HCT116 (cell line): ENCODE measurements at regions not wholly inside any gene's neighbourhood (a gene's known extent, or its start where the extent isn't known, plus 50 kb on each side); places are given as distances from the start of the nearest gene placed in this dataset.

Source experiments
- ATAC-seq: fragments of 200-7000 bp; cut with Tn5 transposase; 2 replicates; pipeline ENCODE4 v1.9.1; 2020; ENCODE audit warnings: mild to moderate bottlenecking, moderate library complexity
- BruUV-seq: library from RNA; stranded (reverse); fragments of 400-500 nt; replicated peaks from 2 replicates; lab custom pipeline; 2021; lab: Mats Ljungman, UMichigan
- CTCF ChIA-PET: fragments of 300-600 bp; sonication (Branson Sonifier 250); formaldehyde crosslinking; loops from one replicate; lab custom pipeline; 2021; ENCODE audit warnings: antibody characterized with exemption; lab: Charles Lee
- POLR2A ChIA-PET: fragments of 300-600, 350-600 bp; sonication (Branson Sonifier 250); formaldehyde crosslinking; loops from one replicate; lab custom pipeline; 2021; ENCODE audit warnings: antibody characterized with exemption; lab: Charles Lee
- RAD21 ChIA-PET, 2 experiments: fragments of 300-600 bp; sonication (Branson Sonifier 250); formaldehyde crosslinking; loops; one replicate each; lab custom pipeline; 2023; ENCODE audit warnings: low total read pairs in 2 of 2; ENCODE audit not compliant: uncharacterized antibody in 2 of 2, unreplicated experiment in 2 of 2, low non-redundant PET in 1 of 2; lab: Charles Lee
- DNase-seq: peaks from one replicate; pipeline ENCODE4 v3.0.0-alpha.2; 2010; ENCODE audit warnings: low read depth, low spot score
- H2AFZ ChIP-seq: fragments of 200-600 bp; shearing (Covaris generic), sonication (generic); 2 replicates; pipeline ENCODE4 v1.6.1; 2017; ENCODE audit warnings: low read depth, mixed run types, mixed read lengths, antibody characterized with exemption, low read length; ENCODE audit not compliant: poor library complexity, severe bottlenecking
- H3K27ac ChIP-seq: 2 replicates; pipeline ENCODE4 v1.5.1; 2012; ENCODE audit warnings: low read depth, low read length
- H3K27me3 ChIP-seq: fragments of 200-600 bp; sonication (generic); 2 replicates; pipeline ENCODE4 v1.6.1; 2016; ENCODE audit warnings: mixed run types, low read length, mixed read lengths; ENCODE audit not compliant: insufficient read depth
- H3K36me3 ChIP-seq, 2 experiments: fragments of 200-500 bp in 1 of 2; fragments of 200-600 bp in 1 of 2; sonication (Bioruptor generic) in 1 of 2; sonication (generic) in 1 of 2; 2 replicates each; pipeline versions ENCODE4 v1.5.1 to v1.6.1; 2014 to 2016; ENCODE audit warnings: low read length in 2 of 2, inconsistent platforms in 1 of 2, mixed read lengths in 1 of 2, mixed run types in 1 of 2; ENCODE audit not compliant: insufficient read depth in 2 of 2, control insufficient read depth in 1 of 2
- H3K4me1 ChIP-seq, 2 experiments: fragments of 200-600 bp in 1 of 2; sonication (generic) in 1 of 2; 2 replicates each; pipeline versions ENCODE4 v1.5.1 to v1.6.1; 2012 to 2017; ENCODE audit warnings: low read length in 2 of 2, inconsistent platforms in 1 of 2, mild to moderate bottlenecking in 1 of 2, mixed read lengths in 1 of 2, mixed run types in 1 of 2, moderate library complexity in 1 of 2; ENCODE audit not compliant: insufficient read depth in 2 of 2, control insufficient read depth in 1 of 2
- H3K4me2 ChIP-seq: fragments of 200-600 bp; sonication (generic); 2 replicates; pipeline ENCODE4 v1.6.1; 2017; ENCODE audit warnings: mixed run types, low read length, mixed read lengths
- H3K4me3 ChIP-seq, 2 experiments: fragments of 200-600 bp in 1 of 2; sonication (generic) in 1 of 2; replicated peaks in 1 of 2; 2 replicates each; pipeline ENCODE4 v1.5.1; 2011 to 2016; ENCODE audit warnings: low read length in 2 of 2, control low read depth in 1 of 2, low read depth in 1 of 2, mild to moderate bottlenecking in 1 of 2, mixed read lengths in 1 of 2, mixed run types in 1 of 2
- H3K79me2 ChIP-seq: fragments of 200-600 bp; sonication (generic); 2 replicates; pipeline ENCODE4 v1.6.1; 2017; ENCODE audit warnings: mild to moderate bottlenecking, mixed run types, low read length, moderate library complexity, mixed read lengths; ENCODE audit not compliant: insufficient read depth
- H3K9ac ChIP-seq: fragments of 200-600 bp; sonication (generic); 2 replicates; pipeline ENCODE4 v1.6.1; 2016; ENCODE audit warnings: low read length, mixed read lengths
- H3K9me2 ChIP-seq: fragments of 200-600 bp; sonication (generic), shearing (Covaris generic); 2 replicates; pipeline ENCODE4 v1.6.1; 2017; ENCODE audit warnings: mixed run types, mild to moderate bottlenecking, moderate library complexity; ENCODE audit not compliant: insufficient read depth
- H3K9me3 ChIP-seq, 2 experiments: fragments of 200-500 bp in 1 of 2; fragments of 200-600 bp in 1 of 2; sonication (Bioruptor generic) in 1 of 2; sonication (generic) in 1 of 2; 2 replicates each; pipeline ENCODE4 v1.6.1; 2014 to 2017; ENCODE audit warnings: low read length in 2 of 2, mixed read lengths in 2 of 2, inconsistent platforms in 1 of 2, low read depth in 1 of 2, mild to moderate bottlenecking in 1 of 2, mixed run types in 1 of 2, moderate library complexity in 1 of 2; ENCODE audit not compliant: control insufficient read depth in 1 of 2, insufficient read depth in 1 of 2
- H4K20me1 ChIP-seq: fragments of 200-600 bp; sonication (generic), shearing (Covaris generic); 2 replicates; pipeline ENCODE4 v1.6.1; 2017; ENCODE audit warnings: mixed run types, mild to moderate bottlenecking, moderate library complexity; ENCODE audit not compliant: insufficient read depth
- CBX3 ChIP-seq: IDR thresholded peaks from 2 replicates; pipeline ENCODE4 v1.6.1; 2012; ENCODE audit warnings: low read depth
- CEBPB ChIP-seq: IDR thresholded peaks from 2 replicates; pipeline ENCODE4 v1.6.1; 2012; ENCODE audit warnings: low read depth
- EZH2phosphoT487 ChIP-seq: fragments of 200-600 bp; IDR thresholded peaks from 2 replicates; pipeline ENCODE4 v1.6.1; 2018; ENCODE audit warnings: antibody characterized with exemption, borderline replicate concordance
- FOSL1 ChIP-seq: IDR thresholded peaks from 2 replicates; pipeline ENCODE4 v1.6.1; 2012; ENCODE audit warnings: low read depth
- JUND ChIP-seq: IDR thresholded peaks from 2 replicates; pipeline ENCODE4 v1.6.1; 2012
- POLR2A ChIP-seq: IDR thresholded peaks from 2 replicates; pipeline ENCODE4 v1.7.0; 2011; ENCODE audit warnings: borderline replicate concordance; ENCODE audit not compliant: insufficient read depth, insufficient read length; ENCODE audit errors: extremely low read depth
- POLR2AphosphoS5 ChIP-seq: IDR thresholded peaks from 2 replicates; pipeline ENCODE4 v1.6.1; 2011; ENCODE audit warnings: mild to moderate bottlenecking, low read depth, low read length, moderate library complexity
- RAD21 ChIP-seq: IDR thresholded peaks from 2 replicates; pipeline ENCODE4 v1.6.1; 2012; ENCODE audit warnings: low read depth, mild to moderate bottlenecking
- SP1 ChIP-seq: IDR thresholded peaks from 2 replicates; pipeline ENCODE4 v1.6.1; 2012; ENCODE audit warnings: low read depth
- SRF ChIP-seq: IDR thresholded peaks from 2 replicates; pipeline ENCODE4 v1.6.1; 2012; ENCODE audit warnings: low read depth
- TCF7L2 ChIP-seq: IDR thresholded peaks from 2 replicates; pipeline ENCODE4 v1.7.0; 2011; ENCODE audit warnings: borderline replicate concordance, inconsistent platforms; ENCODE audit not compliant: insufficient read depth, insufficient read length; ENCODE audit errors: extremely low read depth
- YY1 ChIP-seq: IDR thresholded peaks from 2 replicates; pipeline ENCODE4 v1.6.1; 2011; ENCODE audit warnings: low read length, low read depth, moderate library complexity, mild to moderate bottlenecking; ENCODE audit not compliant: insufficient replicate concordance; ENCODE audit errors: extremely low read depth
- intact Hi-C: fragments of 100-400 bp; cut with micrococcal nuclease; formaldehyde crosslinking; loops from 2 replicates; pipeline ENCODE4 v1.10.0; 2022
- TF ChIP-seq, protein P1 (sequence below): IDR thresholded peaks from 2 replicates; pipeline ENCODE4 v1.6.1; 2011; ENCODE audit warnings: mild to moderate bottlenecking, low read length, moderate library complexity; ENCODE audit not compliant: insufficient replicate concordance; ENCODE audit errors: extremely low read depth
- TF ChIP-seq, protein P2 (sequence below): IDR thresholded peaks from 2 replicates; pipeline ENCODE4 v1.6.1; 2012; ENCODE audit warnings: low read depth

DNA sequence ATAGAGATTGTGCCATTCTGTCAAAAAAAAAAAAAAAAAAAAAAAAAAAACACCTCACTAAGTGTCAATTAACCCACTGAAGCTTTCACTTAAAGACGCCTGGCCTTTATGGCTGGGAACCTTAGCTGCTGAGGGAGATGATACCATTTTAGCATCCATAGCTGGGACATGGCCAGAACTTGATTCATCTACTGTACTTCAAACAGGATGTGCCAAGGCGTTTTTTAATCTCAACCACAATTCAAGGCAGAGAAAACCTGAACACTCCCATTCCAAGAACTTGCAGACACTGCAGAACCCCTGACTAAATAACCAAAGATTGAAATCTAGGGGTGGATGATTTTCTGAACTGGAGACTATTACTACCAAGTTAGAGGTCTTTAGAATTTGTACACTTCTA lies 996.6 kb downstream of the SORCS1 start:
- ChIA-PET RAD21 (no interaction called here), CTCF (no interaction called here), POLR2A (no interaction called here)
- no peaks in the 10 kb centered on the region for H3K79me2 ChIP-seq
- no peaks in the 10 kb centered on the region for H3K27me3 ChIP-seq
- TF ChIP-seq SP1 (no peak), SRF (no peak), POLR2A (no peak), EZH2phosphoT487 (no peak), RAD21 (no peak), CBX3 (no peak), POLR2AphosphoS5 (no peak), YY1 (no peak), CEBPB (no peak), JUND (no peak), TCF7L2 (no peak), FOSL1 (no peak)
- TF ChIP-seq, protein P1, sequence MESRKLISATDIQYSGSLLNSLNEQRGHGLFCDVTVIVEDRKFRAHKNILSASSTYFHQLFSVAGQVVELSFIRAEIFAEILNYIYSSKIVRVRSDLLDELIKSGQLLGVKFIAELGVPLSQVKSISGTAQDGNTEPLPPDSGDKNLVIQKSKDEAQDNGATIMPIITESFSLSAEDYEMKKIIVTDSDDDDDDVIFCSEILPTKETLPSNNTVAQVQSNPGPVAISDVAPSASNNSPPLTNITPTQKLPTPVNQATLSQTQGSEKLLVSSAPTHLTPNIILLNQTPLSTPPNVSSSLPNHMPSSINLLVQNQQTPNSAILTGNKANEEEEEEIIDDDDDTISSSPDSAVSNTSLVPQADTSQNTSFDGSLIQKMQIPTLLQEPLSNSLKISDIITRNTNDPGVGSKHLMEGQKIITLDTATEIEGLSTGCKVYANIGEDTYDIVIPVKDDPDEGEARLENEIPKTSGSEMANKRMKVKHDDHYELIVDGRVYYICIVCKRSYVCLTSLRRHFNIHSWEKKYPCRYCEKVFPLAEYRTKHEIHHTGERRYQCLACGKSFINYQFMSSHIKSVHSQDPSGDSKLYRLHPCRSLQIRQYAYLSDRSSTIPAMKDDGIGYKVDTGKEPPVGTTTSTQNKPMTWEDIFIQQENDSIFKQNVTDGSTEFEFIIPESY: no peak
- TF ChIP-seq, protein P2, sequence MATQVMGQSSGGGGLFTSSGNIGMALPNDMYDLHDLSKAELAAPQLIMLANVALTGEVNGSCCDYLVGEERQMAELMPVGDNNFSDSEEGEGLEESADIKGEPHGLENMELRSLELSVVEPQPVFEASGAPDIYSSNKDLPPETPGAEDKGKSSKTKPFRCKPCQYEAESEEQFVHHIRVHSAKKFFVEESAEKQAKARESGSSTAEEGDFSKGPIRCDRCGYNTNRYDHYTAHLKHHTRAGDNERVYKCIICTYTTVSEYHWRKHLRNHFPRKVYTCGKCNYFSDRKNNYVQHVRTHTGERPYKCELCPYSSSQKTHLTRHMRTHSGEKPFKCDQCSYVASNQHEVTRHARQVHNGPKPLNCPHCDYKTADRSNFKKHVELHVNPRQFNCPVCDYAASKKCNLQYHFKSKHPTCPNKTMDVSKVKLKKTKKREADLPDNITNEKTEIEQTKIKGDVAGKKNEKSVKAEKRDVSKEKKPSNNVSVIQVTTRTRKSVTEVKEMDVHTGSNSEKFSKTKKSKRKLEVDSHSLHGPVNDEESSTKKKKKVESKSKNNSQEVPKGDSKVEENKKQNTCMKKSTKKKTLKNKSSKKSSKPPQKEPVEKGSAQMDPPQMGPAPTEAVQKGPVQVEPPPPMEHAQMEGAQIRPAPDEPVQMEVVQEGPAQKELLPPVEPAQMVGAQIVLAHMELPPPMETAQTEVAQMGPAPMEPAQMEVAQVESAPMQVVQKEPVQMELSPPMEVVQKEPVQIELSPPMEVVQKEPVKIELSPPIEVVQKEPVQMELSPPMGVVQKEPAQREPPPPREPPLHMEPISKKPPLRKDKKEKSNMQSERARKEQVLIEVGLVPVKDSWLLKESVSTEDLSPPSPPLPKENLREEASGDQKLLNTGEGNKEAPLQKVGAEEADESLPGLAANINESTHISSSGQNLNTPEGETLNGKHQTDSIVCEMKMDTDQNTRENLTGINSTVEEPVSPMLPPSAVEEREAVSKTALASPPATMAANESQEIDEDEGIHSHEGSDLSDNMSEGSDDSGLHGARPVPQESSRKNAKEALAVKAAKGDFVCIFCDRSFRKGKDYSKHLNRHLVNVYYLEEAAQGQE: no peak
- H3K4me1 ChIP-seq: no peaks in the 10 kb centered on the region
- intact Hi-C loops: no loop called here
- no peak overlapping the region for H3K4me3 ChIP-seq
- no peak overlapping the region for H3K4me2 ChIP-seq
- no peaks in the 10 kb centered on the region for H3K36me3 ChIP-seq
- no peak overlapping the region for H3K9ac ChIP-seq
- H3K27ac ChIP-seq: no peak overlapping the region
- H3K9me2 ChIP-seq: no peaks in the 10 kb centered on the region
- ATAC-seq (no peak), DNase-seq (no peak)
- peaks cover 4 to 19% of the 10 kb centered on the region in 2 experiments; a peak in 2 of 4 replicates for H3K9me3 ChIP-seq
- no peaks in the 10 kb centered on the region for H4K20me1 ChIP-seq
- no TSS peak for BruUV-seq
- no peak overlapping the region for H2AFZ ChIP-seq
